ENCODE measurements at regions not wholly inside any gene's neighbourhood (a gene's known extent, or its start where the extent isn't known, plus 50 kb on each side); places are given as distances from the start of the nearest gene placed in this dataset.

DNA sequence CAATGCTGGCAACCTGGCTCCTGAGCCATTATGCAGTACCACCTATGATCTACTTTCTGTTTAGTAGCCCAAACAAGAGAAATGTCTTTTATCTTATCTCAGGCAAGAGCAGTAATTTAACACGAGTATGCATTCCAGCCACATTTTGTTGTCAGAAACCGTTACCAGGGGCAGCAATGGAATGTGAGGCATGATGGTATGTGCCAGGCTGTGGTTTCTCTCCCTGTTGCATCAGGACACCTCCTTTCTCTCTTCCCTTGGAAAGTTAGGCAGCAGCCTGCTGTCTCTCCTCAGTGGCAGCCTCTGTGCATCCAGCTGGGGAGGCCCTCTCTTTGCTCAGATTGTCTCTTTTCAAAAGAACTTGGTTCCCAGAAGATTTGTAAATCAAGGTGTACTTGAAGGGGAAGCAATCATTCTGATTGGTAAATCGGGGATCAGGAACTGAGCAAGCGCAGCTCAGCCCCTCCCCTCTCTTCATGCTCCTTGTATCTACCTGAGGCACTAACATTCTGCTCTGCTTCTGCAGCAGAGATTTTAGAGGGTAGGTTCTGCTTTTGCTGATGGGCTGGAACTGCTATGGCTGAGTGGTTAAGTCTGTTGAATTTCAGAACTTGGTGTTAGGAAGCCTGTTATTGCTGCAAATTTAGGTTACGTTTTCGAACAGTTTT is 229.2 kb downstream of the ADAMTS15 start:
- Histone ChIP-seq H3K79me1 (ENCODE audit: insufficient read depth, low read depth, low read length, poor library complexity, severe bottlenecking) (no peaks in the 10 kb centered on the region), H3K4ac (ENCODE audit: low read depth, low read length) (no peak overlapping the region), H3K4me1 (ENCODE audit: insufficient read depth, low read length) (no peaks in the 10 kb centered on the region), H3T11ph (ENCODE audit: low read length) (no peak overlapping the region), H2AFZ (ENCODE audit: low read length) (no peak overlapping the region), H3K23me2 (ENCODE audit: insufficient read length, low read depth, low read length, poor library complexity, severe bottlenecking) (no peaks in the 10 kb centered on the region), H3K4me2 (ENCODE audit: insufficient read depth, insufficient read length, low read length) (no peak overlapping the region), H2BK15ac (ENCODE audit: low read depth, low read length) (no peak overlapping the region), H4K20me1 (ENCODE audit: control insufficient read depth, insufficient read depth, insufficient read length) (no peaks in the 10 kb centered on the region), H2BK20ac (ENCODE audit: low read depth, low read length, poor library complexity, severe bottlenecking) (no peak overlapping the region), H3K9ac (ENCODE audit: extremely low read depth, insufficient read length, low read length) (no peak overlapping the region), H3K56ac (ENCODE audit: insufficient read length, low read depth, low read length) (no peak overlapping the region), H3K9me3 (ENCODE audit: control insufficient read depth, low read depth, low read length) (peaks cover 10% of the 10 kb centered on the region), H3K27me3 (ENCODE audit: insufficient read depth, low read length) (no peaks in the 10 kb centered on the region), H4K8ac (replicated peaks; ENCODE audit: insufficient read length, low read depth, low read length) (no peak overlapping the region), H3K23ac (ENCODE audit: insufficient read length, low read depth, low read length) (no peak overlapping the region), H4K91ac (ENCODE audit: insufficient read length, low read depth, low read length) (no peak overlapping the region), H2BK5ac (ENCODE audit: insufficient read length, low read length) (no peak overlapping the region), H2AK5ac (ENCODE audit: insufficient read length, low read length) (no peak overlapping the region), H3K27ac (ENCODE audit: insufficient read length, low read depth, low read length) (no peak overlapping the region), H3K14ac (ENCODE audit: insufficient read depth, low read length) (no peak overlapping the region), H4K5ac (ENCODE audit: insufficient read length, low read depth, low read length) (no peak overlapping the region), H2BK12ac (ENCODE audit: insufficient read length, low read depth, low read length) (no peak overlapping the region), H3K79me2 (ENCODE audit: insufficient read depth, low read length) (no peaks in the 10 kb centered on the region), H2BK120ac (ENCODE audit: low read depth, low read length, poor library complexity, severe bottlenecking) (no peak overlapping the region), H3K18ac (ENCODE audit: insufficient read length, low read depth, low read length) (peak overlapping the region; percentile 4)
- TF ChIP-seq, protein P1, sequence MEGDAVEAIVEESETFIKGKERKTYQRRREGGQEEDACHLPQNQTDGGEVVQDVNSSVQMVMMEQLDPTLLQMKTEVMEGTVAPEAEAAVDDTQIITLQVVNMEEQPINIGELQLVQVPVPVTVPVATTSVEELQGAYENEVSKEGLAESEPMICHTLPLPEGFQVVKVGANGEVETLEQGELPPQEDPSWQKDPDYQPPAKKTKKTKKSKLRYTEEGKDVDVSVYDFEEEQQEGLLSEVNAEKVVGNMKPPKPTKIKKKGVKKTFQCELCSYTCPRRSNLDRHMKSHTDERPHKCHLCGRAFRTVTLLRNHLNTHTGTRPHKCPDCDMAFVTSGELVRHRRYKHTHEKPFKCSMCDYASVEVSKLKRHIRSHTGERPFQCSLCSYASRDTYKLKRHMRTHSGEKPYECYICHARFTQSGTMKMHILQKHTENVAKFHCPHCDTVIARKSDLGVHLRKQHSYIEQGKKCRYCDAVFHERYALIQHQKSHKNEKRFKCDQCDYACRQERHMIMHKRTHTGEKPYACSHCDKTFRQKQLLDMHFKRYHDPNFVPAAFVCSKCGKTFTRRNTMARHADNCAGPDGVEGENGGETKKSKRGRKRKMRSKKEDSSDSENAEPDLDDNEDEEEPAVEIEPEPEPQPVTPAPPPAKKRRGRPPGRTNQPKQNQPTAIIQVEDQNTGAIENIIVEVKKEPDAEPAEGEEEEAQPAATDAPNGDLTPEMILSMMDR (conservative IDR thresholded peaks at IDR 0.05), result no peak
- peak overlapping the region in 1 of 3 experiments; percentile 53; a peak in 2 of 7 replicates for H3K27ac Mint-ChIP-seq
- no CpG with 5 or more reads among the region's 6 CpGs for WGBS (ENCODE audit: extremely low coverage, insufficient read length, low lambda C conversion rate)
- H3K9me3 Mint-ChIP-seq, result peaks cover 28 to 32% of the 10 kb centered on the region in 2 experiments
- peaks cover 9 to 11% of the 10 kb centered on the region in 2 experiments for H3K4me1 Mint-ChIP-seq
- DNase-seq, result peak; percentile 71
- H3K27me3 Mint-ChIP-seq (ENCODE audit: low read depth), result peaks cover 6% of the 10 kb centered on the region
- peaks cover 0 to 23% (median 12%) of the 10 kb centered on the region in 3 experiments; a peak in 6 of 7 replicates for H3K36me3 Mint-ChIP-seq (ENCODE audit: insufficient read depth in 1 of 3, low read depth in 3 of 3)
- no peak overlapping the region for H3K4me3 Mint-ChIP-seq

Data from H9 (cell line).